H7 (cell line): ENCODE measurements at regions not wholly inside any gene's neighbourhood (a gene's known extent, or its start where the extent isn't known, plus 50 kb on each side); places are given as distances from the start of the nearest gene placed in this dataset.
A peak's percentile ranks its signal among the peaks of the same experiment; 100 is the strongest.
"Not testable (repeated sequence)": the region's sequence is repeated elsewhere in the genome, so short reads cannot be mapped to it uniquely, and the experiment has no call there.

Experiments
- DNase-seq: peaks from one replicate; pipeline ENCODE4 v3.0.0; 2012
- H3K27me3 ChIP-seq: 2 replicates; pipeline ENCODE4 v1.6.0; 2011; ENCODE audit warnings: mild to moderate bottlenecking, low read length; ENCODE audit not compliant: control insufficient read depth, insufficient read depth
- H3K36me3 ChIP-seq: replicated peaks from 2 replicates; pipeline ENCODE4 v1.5.1; 2011; ENCODE audit warnings: low read length; ENCODE audit not compliant: control insufficient read depth, insufficient read depth
- H3K4me3 ChIP-seq: 2 replicates; pipeline ENCODE4 v1.5.1; 2011; ENCODE audit warnings: low read depth, mild to moderate bottlenecking, control low read depth, low read length, moderate library complexity; ENCODE audit not compliant: insufficient read depth

- Histone ChIP-seq H3K27me3 (no peaks in the 10 kb centered on the region; the same call in 1 of the 2 replicates), H3K36me3 (no peaks in the 10 kb centered on the region), H3K4me3 (no peak overlapping the region)
- DNase-seq = no peak
Observed at GRCh38 chr13:59300355-59301173, 863.2 kb downstream of the DIAPH3 start.

GRCh38 chr13:59301174-59301567 lies 862.6 kb downstream of the DIAPH3 start:
- H3K27me3 ChIP-seq = no peaks in the 10 kb centered on the region; the same call in 1 of the 2 replicates
- no peak overlapping the region for H3K4me3 ChIP-seq
- no peak for DNase-seq
- no peaks in the 10 kb centered on the region for H3K36me3 ChIP-seq

GRCh38 chr13:59303433-59303832 lies 860.3 kb downstream of the DIAPH3 start:
- DNase-seq = no peak
- H3K4me3 ChIP-seq = no peak overlapping the region
- H3K27me3 ChIP-seq = no peaks in the 10 kb centered on the region; the same call in 1 of the 2 replicates
- H3K36me3 ChIP-seq = no peaks in the 10 kb centered on the region

- no peak overlapping the region for H3K4me3 ChIP-seq
- no peaks in the 10 kb centered on the region for H3K36me3 ChIP-seq
- no peak for DNase-seq
- no peaks in the 10 kb centered on the region; the same call in 1 of the 2 replicates for H3K27me3 ChIP-seq
Observed at GRCh38 chr13:59304596-59304995, 859.1 kb downstream of the DIAPH3 start.

GRCh38 chr13:59305896-59306295 lies 857.8 kb downstream of the DIAPH3 start:
- DNase-seq = no peak
- H3K36me3 ChIP-seq = no peaks in the 10 kb centered on the region
- no peaks in the 10 kb centered on the region for H3K27me3 ChIP-seq
- H3K4me3 ChIP-seq = no peak overlapping the region

- no peak for DNase-seq
- H3K36me3 ChIP-seq = no peaks in the 10 kb centered on the region
- no peaks in the 10 kb centered on the region for H3K27me3 ChIP-seq
- no peak overlapping the region for H3K4me3 ChIP-seq
Observed at GRCh38 chr13:59312776-59313175, 851.0 kb downstream of the DIAPH3 start.

GRCh38 chr13:59318320-59318930 lies 845.3 kb downstream of the DIAPH3 start:
- H3K27me3 ChIP-seq = no peaks in the 10 kb centered on the region
- H3K36me3 ChIP-seq = no peaks in the 10 kb centered on the region
- H3K4me3 ChIP-seq = no peak overlapping the region
- peak; percentile 54 for DNase-seq

GRCh38 chr13:59319276-59319675 lies 844.5 kb downstream of the DIAPH3 start:
- Histone ChIP-seq H3K36me3 (no peaks in the 10 kb centered on the region), H3K27me3 (no peaks in the 10 kb centered on the region), H3K4me3 (no peak overlapping the region)
- no peak for DNase-seq

GRCh38 chr13:59320021-59320420 lies 843.7 kb downstream of the DIAPH3 start:
- no peaks in the 10 kb centered on the region for H3K27me3 ChIP-seq

GRCh38 chr13:59324401-59324800 lies 839.3 kb downstream of the DIAPH3 start:
- not testable (repeated sequence) for H3K36me3 ChIP-seq, DNase-seq, H3K4me3 ChIP-seq, H3K27me3 ChIP-seq

More at GRCh38 chr13:59320021-59320420, 843.7 kb downstream of the DIAPH3 start:
- Histone ChIP-seq H3K4me3 (no peak overlapping the region), H3K36me3 (no peaks in the 10 kb centered on the region)
- no peak for DNase-seq

- no peak overlapping the region for H3K4me3 ChIP-seq
- H3K27me3 ChIP-seq = no peaks in the 10 kb centered on the region
- no peaks in the 10 kb centered on the region for H3K36me3 ChIP-seq
- no peak for DNase-seq
Observed at GRCh38 chr13:59326717-59327116, 837.0 kb downstream of the DIAPH3 start.

GRCh38 chr13:59330764-59331163 lies 833.0 kb downstream of the DIAPH3 start:
- no peaks in the 10 kb centered on the region for H3K36me3 ChIP-seq
- no peak for DNase-seq
- no peak overlapping the region for H3K4me3 ChIP-seq
- H3K27me3 ChIP-seq = no peaks in the 10 kb centered on the region

GRCh38 chr13:59332966-59333365 lies 830.8 kb downstream of the DIAPH3 start:
- no peak for DNase-seq
- H3K36me3 ChIP-seq = no peaks in the 10 kb centered on the region
- H3K4me3 ChIP-seq = no peak overlapping the region
- no peaks in the 10 kb centered on the region for H3K27me3 ChIP-seq

GRCh38 chr13:59337070-59337469 lies 826.7 kb downstream of the DIAPH3 start:
- Histone ChIP-seq H3K4me3 (no peak overlapping the region), H3K27me3 (no peaks in the 10 kb centered on the region), H3K36me3 (no peaks in the 10 kb centered on the region)
- no peak for DNase-seq

- no peaks in the 10 kb centered on the region for H3K27me3 ChIP-seq
- no peaks in the 10 kb centered on the region for H3K36me3 ChIP-seq
- DNase-seq = no peak
- no peak overlapping the region for H3K4me3 ChIP-seq
Observed at GRCh38 chr13:59340151-59340550, 823.6 kb downstream of the DIAPH3 start.
